CD4-positive, alpha-beta T cell treated with Interleukin-17A for 1 hour (primary cell): ENCODE measurements at regions not wholly inside any gene's neighbourhood (a gene's known extent, or its start where the extent isn't known, plus 50 kb on each side); places are given as distances from the start of the nearest gene placed in this dataset.

Source experiments
- DNase-seq: peaks from one replicate; pipeline ENCODE4 v3.0.0-alpha.2; 2020

DNA sequence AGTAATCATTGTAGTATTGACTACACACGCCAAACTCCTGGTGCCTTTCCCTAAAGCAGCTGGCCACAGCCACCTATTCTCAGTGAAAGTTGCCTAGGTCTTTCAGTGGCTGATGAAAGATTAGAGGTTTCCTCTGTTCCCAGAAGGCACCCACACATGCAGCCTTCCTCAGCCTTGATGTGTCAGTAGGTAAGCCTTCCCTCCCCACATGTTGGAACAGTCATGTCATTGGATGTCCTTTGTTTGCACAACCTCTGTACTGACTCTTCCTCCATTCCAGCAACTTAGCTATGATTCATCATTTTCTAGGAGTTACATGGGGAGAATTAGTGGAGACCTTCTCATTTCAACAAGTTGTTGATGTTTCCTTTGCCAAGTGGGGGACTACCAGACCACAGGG, 630.8 kb upstream of the SLC39A10 start:
- DNase-seq: no peak

DNA sequence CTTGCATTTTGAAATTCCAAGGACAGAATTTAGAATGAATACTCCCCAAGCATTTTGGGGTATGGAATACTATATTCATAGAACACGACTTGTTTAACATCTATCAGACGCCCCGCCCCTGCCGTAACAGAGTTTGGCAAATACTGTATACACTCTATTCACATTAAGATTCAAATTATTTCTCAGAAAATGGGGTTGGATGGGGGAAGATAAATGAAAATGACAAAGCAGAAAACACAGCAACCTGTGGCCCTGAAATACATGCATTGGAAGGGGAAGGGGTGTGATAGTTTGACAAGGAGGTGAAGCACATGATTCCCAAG, 634.6 kb upstream of the SLC39A10 start:
- no peak for DNase-seq

DNA sequence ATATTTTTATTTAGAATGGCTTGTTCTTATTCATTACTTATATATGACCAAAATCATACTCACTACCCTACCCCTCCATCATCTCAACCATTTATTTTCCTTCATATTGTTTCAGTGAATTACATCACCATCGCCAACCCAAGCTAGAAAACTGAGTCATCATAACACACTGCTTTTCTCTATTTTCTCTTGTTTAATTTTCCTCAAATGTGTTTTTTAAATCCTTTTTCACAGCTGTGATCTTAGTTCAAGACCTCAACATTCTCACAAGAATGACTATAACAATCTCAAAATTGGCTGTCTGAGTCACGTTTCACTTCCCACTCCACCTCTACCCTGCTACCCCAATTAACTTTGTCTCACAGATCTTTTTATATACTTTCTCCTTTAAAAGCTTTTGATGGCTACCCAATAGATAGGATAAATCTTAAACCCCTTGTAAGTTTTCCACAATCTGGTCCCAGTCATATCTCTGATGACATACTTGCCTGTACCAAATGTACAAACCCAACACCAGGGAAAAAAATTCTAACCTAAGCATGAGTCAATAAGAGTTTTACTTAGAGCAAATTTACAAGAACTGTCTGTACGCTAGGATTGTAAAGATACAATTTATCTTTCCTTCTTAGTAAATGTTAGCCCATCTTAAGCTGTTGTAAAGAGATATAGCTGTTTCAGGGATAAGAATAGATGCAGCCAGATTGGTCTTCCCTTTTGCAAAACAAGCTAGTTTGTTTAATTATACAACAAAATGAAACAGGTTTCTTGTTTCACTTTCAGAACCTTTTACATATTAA, 635.1 kb upstream of the SLC39A10 start:
- no peak for DNase-seq

DNA sequence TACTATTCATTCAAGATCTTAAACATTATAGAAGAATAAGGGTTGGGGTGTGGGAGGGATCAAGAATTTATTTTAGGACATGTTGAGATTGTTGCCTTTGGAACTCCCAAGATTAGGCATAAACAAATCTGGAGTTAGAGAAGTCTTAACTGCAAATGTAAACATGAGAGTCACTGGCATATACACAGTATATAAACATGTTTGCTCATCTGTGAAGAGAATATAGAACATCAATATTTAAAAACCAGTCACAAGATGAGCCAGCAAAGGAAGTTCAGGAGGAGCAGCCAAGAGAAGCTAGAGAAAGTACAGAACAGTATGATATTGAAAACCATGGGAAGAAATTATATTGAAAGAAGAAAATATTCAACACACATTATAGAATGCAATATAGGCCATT, 638.6 kb upstream of the SLC39A10 start:
- DNase-seq: no peak

DNA sequence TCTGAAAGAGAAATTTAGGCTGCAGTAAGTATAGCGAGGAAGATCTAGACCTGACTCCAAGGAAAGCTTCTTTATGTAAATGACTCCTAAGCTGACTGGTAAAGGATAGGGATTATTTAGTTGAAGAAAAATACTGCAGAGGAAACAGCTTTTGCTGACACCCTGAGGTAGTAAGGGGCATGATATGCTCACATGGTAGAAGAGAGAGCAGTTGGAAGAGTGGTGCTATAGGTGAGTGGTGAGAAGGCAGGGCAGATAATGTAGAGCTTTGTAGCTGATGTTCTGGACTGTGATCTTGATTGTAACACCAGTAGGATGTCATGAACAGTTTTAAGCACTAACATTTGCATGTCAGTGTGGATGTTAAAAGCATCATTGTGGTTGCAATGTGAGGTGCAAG, 639.1 kb upstream of the SLC39A10 start:
- DNase-seq: no peak

DNA sequence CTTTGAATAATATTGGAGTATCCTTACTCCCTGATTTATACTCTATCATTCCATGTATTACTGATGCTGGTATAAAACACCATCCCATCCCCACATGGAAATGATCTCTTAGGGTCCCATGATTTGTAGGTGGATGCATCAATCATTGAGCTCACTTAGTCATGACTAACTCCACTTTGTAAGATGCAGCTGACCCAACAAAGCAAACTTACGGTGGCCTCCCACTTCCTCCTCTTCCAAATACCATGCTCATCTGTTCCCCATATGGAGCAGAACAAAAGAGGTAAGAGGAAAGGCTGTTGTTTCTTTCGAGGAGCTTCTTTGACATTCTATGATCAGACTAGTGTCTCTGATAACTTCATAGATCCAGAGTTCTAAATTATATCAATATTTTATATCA, 640.2 kb upstream of the SLC39A10 start:
- DNase-seq: no peak

DNA sequence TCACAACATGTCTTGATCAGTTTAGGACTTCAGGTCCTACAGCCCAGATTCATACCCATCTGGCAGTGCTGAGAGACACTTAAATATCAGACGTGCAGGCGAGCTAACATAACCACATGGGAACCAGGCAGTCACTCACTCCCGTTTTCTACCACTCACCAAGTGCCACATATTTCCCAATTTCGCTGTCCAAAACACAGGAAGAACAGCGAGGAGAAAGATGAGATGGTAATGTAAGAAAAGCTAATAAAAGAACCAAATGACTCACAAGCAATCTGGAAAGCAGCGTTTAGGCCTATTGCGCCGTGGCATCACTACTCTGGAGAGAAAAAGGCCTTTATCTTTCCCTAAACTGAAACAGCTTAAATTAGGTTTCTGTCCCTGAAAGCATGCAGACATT, 647.8 kb upstream of the SLC39A10 start:
- DNase-seq: no peak

DNA sequence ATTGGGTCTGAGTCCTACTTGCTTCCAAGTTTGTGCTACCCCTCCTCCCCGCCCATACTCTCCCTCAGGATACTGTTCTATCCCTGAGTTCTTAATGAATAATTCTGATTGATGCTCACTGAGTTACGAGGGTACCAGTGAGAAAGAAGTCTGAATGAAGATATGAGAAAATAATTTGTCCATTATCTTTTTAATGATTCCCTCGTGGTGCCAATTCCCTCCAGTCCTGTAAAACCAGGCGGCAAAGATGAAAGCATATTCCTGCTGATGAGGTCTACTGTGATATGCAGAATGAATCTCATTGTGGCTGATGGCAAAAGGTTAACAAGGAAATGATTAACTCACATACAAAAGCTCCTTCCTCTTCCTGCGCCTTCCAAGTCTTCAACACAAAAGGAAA, 650.2 kb upstream of the SLC39A10 start:
- DNase-seq: no peak

DNA sequence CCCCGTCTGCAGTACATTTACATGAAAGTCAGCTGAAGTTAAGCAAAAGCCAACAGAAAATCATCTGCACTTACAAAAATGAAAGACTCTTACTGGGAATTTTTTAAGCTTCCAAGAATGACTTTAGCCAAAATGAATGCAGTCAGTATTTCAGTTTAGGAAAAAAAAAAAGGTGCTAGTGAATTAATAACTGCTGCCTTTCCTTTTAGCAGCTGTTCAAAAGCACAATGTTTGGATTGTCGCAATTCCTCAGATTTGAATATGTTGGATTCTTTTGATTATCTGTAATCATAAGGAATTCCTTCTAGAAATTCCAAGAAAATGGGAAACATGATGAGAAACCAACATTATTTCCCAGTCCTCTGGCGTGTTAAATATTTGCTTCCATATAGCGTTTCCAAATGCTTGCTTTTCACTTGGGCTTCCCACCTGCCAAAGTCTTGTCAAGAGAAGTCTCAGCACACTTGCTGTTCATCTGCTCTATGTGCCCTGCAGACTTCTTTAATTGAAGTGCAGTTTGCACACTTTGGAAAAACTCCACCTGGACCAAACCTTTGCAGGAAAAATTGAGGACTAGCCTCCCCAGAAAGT, 653.0 kb upstream of the SLC39A10 start:
- no peak for DNase-seq

DNA sequence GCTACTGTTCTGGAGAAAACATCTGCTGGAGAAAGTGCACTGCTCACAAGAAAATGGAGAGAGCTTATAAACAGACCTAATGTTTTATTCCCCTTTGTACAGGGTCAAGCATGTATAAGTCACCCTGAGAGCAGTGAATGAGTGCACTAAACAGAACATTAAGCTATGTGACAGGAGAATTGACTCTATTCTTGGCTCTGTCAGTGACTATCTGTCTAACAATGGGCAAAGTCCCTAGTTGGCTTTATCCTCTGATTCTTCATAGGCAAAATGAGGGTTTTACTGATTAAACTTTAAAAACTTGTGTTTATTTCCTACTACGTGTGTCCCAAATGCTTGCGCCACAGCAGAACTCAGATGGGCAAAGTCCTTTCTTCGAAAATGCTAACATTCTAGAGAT, 655.1 kb upstream of the SLC39A10 start:
- no peak for DNase-seq

DNA sequence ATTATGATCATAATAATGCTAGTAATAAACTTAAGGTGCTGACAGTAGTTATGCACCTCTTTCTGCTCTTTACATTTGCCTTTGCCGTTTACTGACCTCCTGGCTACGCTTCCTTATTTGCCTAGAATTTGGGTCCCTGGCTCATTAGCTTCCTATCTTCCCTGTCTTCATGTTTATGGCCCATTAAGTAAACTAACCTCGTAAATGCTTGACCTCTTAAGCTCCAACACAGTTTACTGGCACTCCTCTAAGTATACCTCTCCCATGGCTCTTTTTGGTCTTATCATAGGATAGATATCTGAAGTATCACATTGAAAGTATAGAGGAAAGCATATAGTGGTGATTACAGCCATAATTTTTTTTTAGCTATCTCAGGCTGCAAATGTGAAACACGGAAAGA, 657.3 kb upstream of the SLC39A10 start:
- no peak for DNase-seq

DNA sequence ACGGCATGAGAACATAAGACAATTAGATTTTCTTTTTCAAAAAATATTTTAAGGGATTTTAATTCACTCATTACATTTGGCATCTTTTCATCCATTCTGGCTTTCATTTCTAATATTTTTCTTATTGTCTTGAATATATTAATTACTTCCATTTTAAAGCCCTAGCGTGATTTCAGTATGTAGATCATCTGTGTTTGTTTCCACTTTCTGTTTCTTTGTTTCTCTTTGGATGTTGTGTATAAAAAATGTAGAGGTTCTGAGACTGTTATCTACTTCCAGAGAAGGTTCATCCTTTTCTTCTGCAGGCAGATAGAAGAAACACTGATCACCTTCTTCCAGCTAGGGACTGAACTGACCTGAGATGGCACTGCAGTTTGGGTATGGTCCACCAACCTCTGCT, 664.4 kb upstream of the SLC39A10 start:
- no peak for DNase-seq

DNA sequence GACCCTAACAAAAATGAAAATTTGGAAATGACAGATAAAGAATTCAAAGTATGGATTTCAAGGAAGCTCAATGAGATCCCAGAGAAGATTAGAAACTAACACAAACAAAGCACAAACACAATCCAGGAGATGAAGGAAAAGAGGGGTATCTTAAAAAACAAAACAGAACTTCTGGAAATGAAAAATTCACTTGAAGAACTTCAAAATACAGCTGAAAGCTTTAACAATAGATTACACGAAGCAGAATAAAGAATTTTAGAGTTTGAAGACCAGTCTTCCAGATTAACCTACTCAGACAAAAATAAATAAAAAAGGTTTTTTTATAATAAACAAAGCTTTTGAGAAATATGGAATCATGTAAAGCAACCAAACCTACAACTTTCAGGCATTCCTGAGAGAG, 671.8 kb upstream of the SLC39A10 start:
- DNase-seq: no peak

DNA sequence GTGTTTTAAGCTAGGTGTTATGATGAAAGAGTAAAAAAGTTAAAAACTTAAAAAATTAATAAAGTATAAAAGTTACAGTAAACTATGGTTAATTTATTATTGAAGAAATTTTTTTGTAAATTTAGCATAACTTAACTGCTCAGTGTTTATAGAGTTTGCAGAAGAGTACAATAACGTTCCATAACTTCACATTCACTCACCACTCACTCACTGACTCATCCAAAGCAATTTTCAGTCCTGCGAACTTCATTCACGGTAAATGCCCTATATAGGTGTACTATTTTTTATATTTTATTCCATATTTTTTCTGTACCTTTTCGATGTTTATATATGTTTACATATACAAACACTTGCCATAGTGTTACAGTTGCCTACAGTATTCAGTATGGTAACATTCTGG, 694.8 kb upstream of the SLC39A10 start:
- no peak for DNase-seq

DNA sequence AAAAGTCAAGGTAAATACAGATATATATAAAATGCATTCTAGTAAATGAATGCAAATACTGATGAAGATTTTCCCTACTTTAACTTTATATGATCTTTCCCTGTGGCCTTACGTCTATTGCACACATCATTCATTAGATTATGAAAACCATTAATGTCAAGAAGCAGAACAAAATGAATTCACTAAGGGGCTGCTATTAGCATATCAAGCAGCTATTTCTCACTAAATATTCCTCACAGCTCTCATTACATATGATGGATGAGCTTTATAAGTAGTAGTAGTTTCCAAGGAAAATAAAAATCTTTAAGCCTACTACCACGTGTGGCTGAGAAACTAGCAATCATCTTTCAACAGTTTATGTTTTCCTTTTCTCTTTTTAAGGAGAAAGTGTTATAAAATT, 702.8 kb upstream of the SLC39A10 start:
- no peak for DNase-seq

DNA sequence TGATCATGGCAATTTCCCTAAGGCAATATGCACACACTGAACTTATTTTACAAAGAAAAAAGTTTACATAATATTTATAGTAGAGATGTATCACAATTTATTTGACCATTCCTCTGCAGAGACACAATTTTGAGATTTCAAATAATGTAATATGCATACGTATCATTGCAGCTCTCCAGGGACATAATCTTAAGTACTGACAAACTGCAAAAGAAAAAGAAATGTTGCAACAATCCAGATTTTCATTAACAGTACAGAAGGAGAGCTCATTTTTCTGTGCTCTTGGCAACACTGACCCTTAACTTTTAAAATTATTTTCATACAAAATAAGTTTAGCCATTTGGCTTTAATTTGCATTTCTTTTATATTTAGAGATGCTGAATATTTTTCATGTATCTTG, 710.2 kb upstream of the SLC39A10 start:
- DNase-seq: no peak

DNA sequence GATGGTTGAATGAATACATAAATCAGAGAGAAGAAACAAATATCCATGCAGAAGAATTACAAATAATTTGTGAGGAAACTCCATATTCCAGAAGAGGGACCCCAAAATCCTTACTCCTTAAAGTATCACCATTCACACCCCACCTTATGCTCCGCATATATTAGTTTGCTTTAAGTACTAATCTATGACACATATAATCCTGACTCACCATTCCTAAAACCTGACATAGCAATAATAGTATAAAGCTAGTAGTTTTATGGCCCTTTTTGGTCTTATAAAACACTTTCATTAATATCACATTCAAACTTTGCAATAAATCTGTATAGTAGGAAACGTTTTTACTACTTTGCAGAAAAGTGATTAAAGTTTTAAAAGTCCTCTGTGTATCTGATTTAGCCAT, 719.0 kb upstream of the SLC39A10 start:
- DNase-seq: no peak

DNA sequence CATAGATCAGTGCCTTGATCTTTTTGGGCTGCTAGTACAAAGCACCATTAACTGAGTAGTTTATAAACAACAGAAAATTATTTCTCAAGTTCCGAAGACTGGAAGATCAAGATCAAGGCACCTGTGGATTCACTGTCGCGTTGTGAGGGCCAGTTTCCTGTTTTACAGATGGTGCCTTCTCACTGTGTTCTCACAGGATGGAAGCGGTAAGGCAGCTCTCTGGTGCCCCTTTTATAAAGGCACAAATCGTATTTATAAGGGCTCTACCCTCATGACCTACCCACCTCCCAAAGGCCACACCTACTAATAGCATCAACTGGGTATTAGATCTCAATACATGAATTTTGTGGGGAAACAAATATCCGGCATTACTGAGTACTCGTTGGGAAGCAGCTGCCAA, 729.5 kb upstream of the SLC39A10 start:
- no peak for DNase-seq

DNA sequence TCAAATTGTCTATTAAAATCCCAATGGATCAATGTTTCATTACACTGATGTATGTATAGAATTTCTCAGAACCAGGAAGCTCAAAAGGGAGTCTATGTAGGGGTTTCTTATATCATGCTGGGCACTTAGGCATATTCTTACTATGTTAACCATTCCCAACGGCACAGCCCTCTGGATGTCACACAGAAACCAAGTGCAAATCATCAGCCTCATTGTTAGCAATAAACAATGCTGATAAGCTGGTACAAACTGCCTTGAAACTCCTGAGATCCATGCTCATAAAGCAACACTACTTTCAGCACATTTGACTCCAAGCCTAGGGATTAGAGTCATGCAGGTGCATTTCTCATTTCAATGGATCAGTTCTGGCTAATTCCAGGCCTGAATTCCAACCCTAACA, 730.2 kb upstream of the SLC39A10 start:
- DNase-seq: no peak

DNA sequence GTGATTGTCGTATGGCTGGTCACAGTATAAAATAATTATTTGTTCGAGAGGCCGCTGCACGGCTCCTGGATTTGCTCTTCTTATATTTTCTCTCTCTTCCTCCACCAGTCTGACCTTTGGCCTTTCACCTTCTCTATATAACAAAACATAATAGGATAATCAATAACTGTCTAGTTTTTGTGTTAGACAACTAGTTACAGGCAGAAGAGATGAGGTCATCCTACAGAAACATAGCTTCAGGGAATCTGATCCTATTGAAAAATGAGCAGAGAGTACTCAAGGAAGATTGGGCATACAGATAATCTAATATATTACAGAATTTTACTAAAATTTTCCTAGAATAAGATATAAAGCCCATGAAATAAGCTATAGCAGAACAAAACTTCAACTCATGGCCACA, 731.3 kb upstream of the SLC39A10 start:
- no peak for DNase-seq

DNA sequence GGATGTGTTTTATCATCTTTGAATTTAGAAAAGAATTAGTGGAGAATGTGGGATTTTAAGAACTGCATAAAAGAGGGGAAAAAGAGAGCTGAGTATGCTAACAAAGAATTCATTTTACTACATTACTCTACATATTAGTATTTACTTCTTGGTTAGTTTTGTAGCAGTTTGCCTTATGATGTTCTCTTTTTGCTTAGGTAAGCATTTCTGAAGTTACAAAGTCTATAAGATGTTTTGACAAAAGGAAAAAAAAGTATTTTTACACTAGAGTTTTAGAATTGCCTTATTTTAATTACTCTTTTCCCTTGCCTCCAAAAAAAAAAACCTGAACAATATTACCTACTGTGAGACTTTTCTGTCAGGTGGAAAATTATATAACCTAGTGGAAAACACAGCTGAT, 739.5 kb upstream of the SLC39A10 start:
- no peak for DNase-seq

DNA sequence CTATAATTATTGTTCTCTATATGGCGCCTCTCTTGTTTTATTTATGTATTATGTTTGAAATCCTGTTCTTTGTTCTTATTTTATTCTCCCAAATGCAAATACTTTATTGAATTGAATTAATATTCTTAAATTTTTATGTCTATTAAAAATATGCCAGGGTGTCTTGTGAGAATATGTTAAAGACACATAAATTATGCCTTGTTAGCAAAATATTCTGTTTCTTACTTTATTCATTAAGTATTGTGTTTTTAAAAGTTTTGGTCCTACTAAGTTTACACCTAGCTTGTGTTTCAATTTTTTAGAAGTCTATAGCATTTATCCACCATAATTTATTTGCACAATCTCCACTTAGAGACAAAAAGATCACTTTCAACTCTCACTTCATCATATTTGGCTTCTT, 741.5 kb upstream of the SLC39A10 start:
- no peak for DNase-seq

DNA sequence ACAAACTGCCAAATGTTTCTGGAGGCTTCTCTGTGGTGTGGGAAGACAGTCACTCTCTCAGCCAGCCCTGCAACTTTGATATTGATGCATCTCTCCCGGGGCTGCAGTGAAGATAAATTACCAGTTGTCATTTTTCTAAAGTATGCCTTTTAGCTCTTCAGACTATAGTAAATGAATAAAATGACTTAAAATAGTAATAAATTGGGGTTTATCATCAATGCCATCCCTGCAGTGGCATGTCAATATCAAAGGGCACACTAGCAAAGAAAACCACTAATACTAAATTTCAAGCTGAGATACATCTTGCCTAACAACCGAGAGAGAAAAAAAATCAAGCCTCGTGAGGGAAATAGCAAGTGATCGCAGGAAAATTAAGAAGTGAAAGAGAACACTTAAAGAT, 749.5 kb upstream of the SLC39A10 start:
- no peak for DNase-seq

DNA sequence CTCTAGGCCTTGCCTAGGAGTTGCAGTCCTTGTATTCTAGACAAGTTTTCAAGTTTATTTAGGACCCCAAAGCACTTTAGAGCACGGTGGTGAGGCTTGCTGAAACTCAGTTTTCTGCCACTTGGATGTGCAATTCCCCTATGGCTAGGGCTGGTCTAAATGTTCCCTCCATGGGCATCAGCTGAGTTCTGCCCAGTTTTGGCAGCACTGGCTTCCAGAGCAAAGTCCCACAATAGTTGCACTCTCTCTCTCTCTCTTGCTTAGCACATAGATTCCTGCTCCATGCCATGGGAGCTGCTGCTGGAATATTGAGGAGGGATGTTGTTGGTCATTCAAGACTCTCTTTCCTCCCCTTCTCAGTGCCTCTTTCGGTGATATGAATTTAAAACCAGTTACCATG, 760.2 kb upstream of the SLC39A10 start:
- DNase-seq: no peak

DNA sequence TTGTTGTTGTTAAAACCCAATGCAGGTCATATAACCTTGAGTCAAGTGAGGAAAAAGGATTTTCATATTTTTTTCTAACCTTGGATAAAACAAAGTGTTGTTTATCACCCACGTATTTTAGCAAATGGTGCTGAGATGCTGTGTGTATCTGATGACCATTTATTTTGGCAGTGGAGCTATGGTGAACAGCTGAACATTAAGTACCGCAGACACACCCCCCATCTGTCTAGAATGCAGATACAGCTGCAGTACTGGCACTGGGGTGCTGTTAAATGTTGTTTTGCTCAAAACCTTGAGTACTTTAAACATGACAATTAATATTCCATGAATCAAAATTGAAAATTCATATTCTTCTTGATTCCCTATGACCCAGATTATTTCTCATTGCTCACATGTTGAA, 773.3 kb upstream of the SLC39A10 start:
- no peak for DNase-seq
